OCI-LY7 (cell line): ENCODE measurements at regions not wholly inside any gene's neighbourhood (a gene's known extent, or its start where the extent isn't known, plus 50 kb on each side); places are given as distances from the start of the nearest gene placed in this dataset.

Experiments
- BruUV-seq: library from RNA; stranded (reverse); fragments of 400-500 nt; replicated peaks from 2 replicates; lab custom pipeline; 2021; lab: Mats Ljungman, UMichigan
- CTCF ChIA-PET: fragments of 300-600 bp; sonication (Branson Sonifier 250); formaldehyde crosslinking; loops from one replicate; lab custom pipeline; 2022; ENCODE audit warnings: antibody characterized with exemption; ENCODE audit not compliant: unreplicated experiment; lab: Charles Lee
- POLR2A ChIA-PET: fragments of 300-600 bp; sonication (Branson Sonifier 250); formaldehyde crosslinking; loops from one replicate; lab custom pipeline; 2022; ENCODE audit warnings: antibody characterized with exemption; lab: Charles Lee
- DNase-seq: peaks from one replicate; pipeline ENCODE4 v3.0.0-alpha.2; 2015; ENCODE audit warnings: low spot score
- H2AFZ ChIP-seq: fragments of 200-600 bp; sonication (generic), shearing (Covaris generic); 2 replicates; pipeline ENCODE4 v1.6.1; 2014; ENCODE audit warnings: mild to moderate bottlenecking, antibody characterized with exemption, low read length, moderate library complexity
- H3K27ac ChIP-seq: fragments of 200-600 bp; sonication (generic); 2 replicates; pipeline ENCODE4 v1.5.1; 2014; ENCODE audit warnings: mixed run types, low read depth, mild to moderate bottlenecking, moderate library complexity, low read length, inconsistent platforms; ENCODE audit not compliant: poor library complexity, severe bottlenecking
- H3K36me3 ChIP-seq: fragments of 200-600 bp; sonication (generic); 2 replicates; pipeline ENCODE4 v1.6.1; 2014; ENCODE audit warnings: mild to moderate bottlenecking, antibody characterized with exemption, low read length, moderate library complexity, mixed read lengths; ENCODE audit not compliant: insufficient read depth
- H3K4me1 ChIP-seq: fragments of 200-600 bp; sonication (generic); 2 replicates; pipeline ENCODE4 v1.5.1; 2014; ENCODE audit warnings: mild to moderate bottlenecking, low read length; ENCODE audit not compliant: insufficient read depth, poor library complexity, severe bottlenecking
- H3K4me2 ChIP-seq: fragments of 200-600 bp; sonication (generic); 2 replicates; pipeline ENCODE4 v1.6.1; 2014; ENCODE audit warnings: mild to moderate bottlenecking, low read length
- H3K4me3 ChIP-seq: fragments of 200-600 bp; sonication (generic); 2 replicates; pipeline ENCODE4 v1.5.1; 2014; ENCODE audit warnings: mild to moderate bottlenecking, low read depth, low read length; ENCODE audit not compliant: poor library complexity, severe bottlenecking
- H3K79me2 ChIP-seq: fragments of 200-600 bp; sonication (generic); 2 replicates; pipeline ENCODE4 v1.6.1; 2016; ENCODE audit warnings: low read depth, mild to moderate bottlenecking, low read length, moderate library complexity, mixed read lengths; ENCODE audit not compliant: insufficient read depth
- H3K9me2 ChIP-seq: fragments of 200-600 bp; sonication (generic); 2 replicates; pipeline ENCODE4 v1.6.1; 2016; ENCODE audit warnings: mild to moderate bottlenecking, low read length, mixed read lengths; ENCODE audit not compliant: insufficient read depth
- H3K9me3 ChIP-seq: fragments of 200-600 bp; sonication (generic); 2 replicates; pipeline ENCODE4 v1.6.1; 2014; ENCODE audit warnings: mild to moderate bottlenecking, mixed run types, low read length, mixed read lengths
- H4K20me1 ChIP-seq: fragments of 200-600 bp; sonication (generic); 2 replicates; pipeline ENCODE4 v1.6.1; 2014; ENCODE audit warnings: mild to moderate bottlenecking, antibody characterized with exemption, low read length, moderate library complexity, mixed read lengths; ENCODE audit not compliant: insufficient read depth
- EZH2phosphoT487 ChIP-seq: fragments of 200-600 bp; sonication (generic); IDR thresholded peaks from 2 replicates; pipeline ENCODE4 v1.6.1; 2018; ENCODE audit warnings: low read depth, borderline replicate concordance, mild to moderate bottlenecking, mixed run types, antibody characterized with exemption, low read length, moderate library complexity, mixed read lengths
- intact Hi-C: fragments of 100-400 bp; cut with micrococcal nuclease; formaldehyde crosslinking; loops from one replicate; pipeline ENCODE4 v1.10.0; 2022; ENCODE audit not compliant: unreplicated experiment
- TF ChIP-seq, protein P1 (sequence below): fragments of 200-600 bp; sonication (generic); conservative IDR thresholded peaks from 2 replicates; pipeline ENCODE4 v1.5.1; 2014; ENCODE audit warnings: mild to moderate bottlenecking, antibody characterized with exemption, low read length, moderate library complexity, mixed read lengths

GRCh38 chr2:145059914-145060313, 540.0 kb upstream of the ZEB2 start:
- no peak overlapping the region for H3K4me3 ChIP-seq
- BruUV-seq: no TSS peak
- TF ChIP-seq, protein P1, sequence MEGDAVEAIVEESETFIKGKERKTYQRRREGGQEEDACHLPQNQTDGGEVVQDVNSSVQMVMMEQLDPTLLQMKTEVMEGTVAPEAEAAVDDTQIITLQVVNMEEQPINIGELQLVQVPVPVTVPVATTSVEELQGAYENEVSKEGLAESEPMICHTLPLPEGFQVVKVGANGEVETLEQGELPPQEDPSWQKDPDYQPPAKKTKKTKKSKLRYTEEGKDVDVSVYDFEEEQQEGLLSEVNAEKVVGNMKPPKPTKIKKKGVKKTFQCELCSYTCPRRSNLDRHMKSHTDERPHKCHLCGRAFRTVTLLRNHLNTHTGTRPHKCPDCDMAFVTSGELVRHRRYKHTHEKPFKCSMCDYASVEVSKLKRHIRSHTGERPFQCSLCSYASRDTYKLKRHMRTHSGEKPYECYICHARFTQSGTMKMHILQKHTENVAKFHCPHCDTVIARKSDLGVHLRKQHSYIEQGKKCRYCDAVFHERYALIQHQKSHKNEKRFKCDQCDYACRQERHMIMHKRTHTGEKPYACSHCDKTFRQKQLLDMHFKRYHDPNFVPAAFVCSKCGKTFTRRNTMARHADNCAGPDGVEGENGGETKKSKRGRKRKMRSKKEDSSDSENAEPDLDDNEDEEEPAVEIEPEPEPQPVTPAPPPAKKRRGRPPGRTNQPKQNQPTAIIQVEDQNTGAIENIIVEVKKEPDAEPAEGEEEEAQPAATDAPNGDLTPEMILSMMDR: no peak
- TF ChIP-seq EZH2phosphoT487: no peak
- no peaks in the 10 kb centered on the region for H3K9me2 ChIP-seq
- H3K9me3 ChIP-seq: no peaks in the 10 kb centered on the region
- no peak overlapping the region for H3K4me2 ChIP-seq
- H2AFZ ChIP-seq: no peak overlapping the region; the same call in 1 of the 2 replicates
- no peak for DNase-seq
- ChIA-PET POLR2A (interaction anchor here (1.5 kb wide), 1 partner anchor 17 kb away, joined by 5 read pairs; no protein-coding TSS in a partner anchor), CTCF (no interaction called here)
- intact Hi-C loops: no loop called here
- H4K20me1 ChIP-seq: no peaks in the 10 kb centered on the region
- H3K4me1 ChIP-seq: no peaks in the 10 kb centered on the region
- H3K27ac ChIP-seq: no peak overlapping the region
- no peaks in the 10 kb centered on the region for H3K79me2 ChIP-seq
- no peaks in the 10 kb centered on the region for H3K36me3 ChIP-seq

DNA sequence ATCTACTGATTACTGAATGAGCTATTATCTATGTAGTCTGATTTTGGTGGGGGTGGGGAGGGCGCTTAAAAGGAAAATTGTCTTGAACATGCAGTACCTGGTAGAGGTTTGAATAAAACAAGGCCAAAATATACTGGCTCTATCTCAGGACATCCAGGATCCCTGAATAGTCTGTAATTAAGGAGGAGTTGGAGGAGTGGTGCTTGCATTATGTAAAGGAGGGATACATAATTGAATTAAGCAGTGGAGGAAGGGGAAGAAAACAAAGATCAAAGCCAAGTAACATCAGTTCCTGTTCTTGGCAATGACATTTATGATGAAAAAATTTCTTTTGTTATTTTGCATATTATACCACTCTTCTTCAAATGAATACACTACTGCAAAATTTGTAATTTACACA, 539.4 kb upstream of the ZEB2 start:
- TF ChIP-seq EZH2phosphoT487: no peak
- TF ChIP-seq, protein P1: no peak
- no peak overlapping the region for H3K27ac ChIP-seq
- ChIA-PET CTCF (no interaction called here), POLR2A (interaction anchor here (0.6 to 1.5 kb wide), 2 partner anchors 17 to 1679 kb away, joined by 3 to 5 read pairs; no protein-coding TSS in a partner anchor)
- H3K9me2 ChIP-seq: no peaks in the 10 kb centered on the region
- no TSS peak for BruUV-seq
- H3K4me2 ChIP-seq: no peak overlapping the region
- H2AFZ ChIP-seq: no peak overlapping the region; the same call in 1 of the 2 replicates
- H3K9me3 ChIP-seq: no peaks in the 10 kb centered on the region
- intact Hi-C loops: no loop called here
- no peaks in the 10 kb centered on the region for H3K36me3 ChIP-seq
- no peaks in the 10 kb centered on the region for H4K20me1 ChIP-seq
- no peak overlapping the region for H3K4me3 ChIP-seq
- DNase-seq: no peak
- H3K79me2 ChIP-seq: no peaks in the 10 kb centered on the region
- no peaks in the 10 kb centered on the region for H3K4me1 ChIP-seq

DNA sequence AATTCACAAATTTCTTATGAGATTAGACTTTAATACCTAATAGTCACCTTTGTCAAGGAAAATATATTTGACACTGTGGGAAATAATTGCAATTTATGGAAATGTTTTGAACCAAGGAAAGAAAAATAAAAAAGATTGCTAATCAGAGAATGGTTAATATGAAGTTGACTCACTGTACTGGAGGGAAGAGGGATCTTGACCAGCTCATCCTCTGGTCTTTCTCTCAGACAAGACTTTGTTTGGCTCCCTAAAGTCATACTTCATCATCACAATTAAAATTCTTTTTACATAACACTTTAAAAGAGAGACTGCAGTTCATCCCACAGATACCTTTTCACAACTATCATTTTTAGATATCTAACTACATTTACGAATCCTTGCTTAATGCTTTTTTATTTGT, 538.5 kb upstream of the ZEB2 start:
- no peaks in the 10 kb centered on the region for H3K36me3 ChIP-seq
- no peak overlapping the region for H3K4me3 ChIP-seq
- H4K20me1 ChIP-seq: no peaks in the 10 kb centered on the region
- H3K79me2 ChIP-seq: no peaks in the 10 kb centered on the region
- CTCF ChIA-PET: no interaction called here
- H3K9me2 ChIP-seq: no peaks in the 10 kb centered on the region
- no TSS peak for BruUV-seq
- intact Hi-C loops: no loop called here
- no peak for DNase-seq
- TF ChIP-seq EZH2phosphoT487: no peak
- TF ChIP-seq, protein P1: no peak
- POLR2A ChIA-PET: interaction anchor here (0.7 kb wide), 1 partner anchor 414 kb away, joined by 3 read pairs; no protein-coding TSS in a partner anchor
- no peak overlapping the region for H3K27ac ChIP-seq
- no peaks in the 10 kb centered on the region for H3K9me3 ChIP-seq
- no peaks in the 10 kb centered on the region for H3K4me1 ChIP-seq
- H3K4me2 ChIP-seq: no peak overlapping the region
- H2AFZ ChIP-seq: no peak overlapping the region
